PC-3 (cell line): ENCODE measurements at regions not wholly inside any gene's neighbourhood (a gene's known extent, or its start where the extent isn't known, plus 50 kb on each side); places are given as distances from the start of the nearest gene placed in this dataset.

Experiments used
- ATAC-seq: fragments of 200-7000 bp; cut with Tn5 transposase; 2 replicates; pipeline ENCODE4 v1.9.1; 2020; ENCODE audit warnings: mild to moderate bottlenecking, moderate library complexity
- BruUV-seq: library from RNA; stranded (reverse); fragments of 400-500 nt; replicated peaks from 2 replicates; lab custom pipeline; 2021; lab: Mats Ljungman, UMichigan
- CTCF ChIA-PET: fragments of 300-600 bp; sonication (Branson Sonifier 250); formaldehyde crosslinking; loops from one replicate; lab custom pipeline; 2022; ENCODE audit warnings: antibody characterized with exemption; lab: Charles Lee
- POLR2A ChIA-PET: fragments of 300-600 bp; sonication (Branson Sonifier 250); formaldehyde crosslinking; loops from one replicate; lab custom pipeline; 2022; ENCODE audit warnings: antibody characterized with exemption; ENCODE audit not compliant: unreplicated experiment; lab: Charles Lee
- DNase-seq: peaks from one replicate; pipeline ENCODE4 v3.0.0-alpha.2; 2015
- H2AFZ ChIP-seq: fragments of 300-600 bp; sonication (generic); 2 replicates; pipeline ENCODE4 v1.6.0; 2016; ENCODE audit warnings: antibody characterized with exemption, low read length
- H3F3A ChIP-seq: fragments of 300-600 bp; sonication (generic); one replicate; pipeline ENCODE4 v1.6.0; 2017; ENCODE audit warnings: antibody characterized with exemption, low read length, control low read depth, mild to moderate bottlenecking; ENCODE audit not compliant: unreplicated experiment
- H3K27ac ChIP-seq: fragments of 300-600 bp; sonication (generic); 2 replicates; pipeline ENCODE4 v1.5.1; 2016; ENCODE audit warnings: mild to moderate bottlenecking, low read length
- H3K27me3 ChIP-seq: fragments of 300-600 bp; sonication (generic); 2 replicates; pipeline ENCODE4 v1.6.1; 2016; ENCODE audit warnings: low read length, mixed read lengths
- H3K36me3 ChIP-seq: fragments of 300-600 bp; sonication (generic); 2 replicates; pipeline ENCODE4 v1.6.1; 2016; ENCODE audit warnings: low read depth, mixed run types, low read length, mixed read lengths
- H3K4me1 ChIP-seq: fragments of 300-600 bp; sonication (generic); 2 replicates; pipeline ENCODE4 v1.5.1; 2016; ENCODE audit warnings: low read length; ENCODE audit not compliant: insufficient read depth
- H3K4me2 ChIP-seq: fragments of 300-600 bp; sonication (generic); 2 replicates; pipeline ENCODE4 v1.6.0; 2016; ENCODE audit warnings: low read length
- H3K4me3 ChIP-seq: fragments of 300-600 bp; sonication (generic); 2 replicates; pipeline ENCODE4 v1.5.1; 2016; ENCODE audit warnings: mild to moderate bottlenecking, low read length, mixed read lengths
- H3K79me2 ChIP-seq: fragments of 300-600 bp; sonication (generic); 2 replicates; pipeline ENCODE4 v1.6.1; 2017; ENCODE audit warnings: low read length, mixed read lengths
- H3K9ac ChIP-seq: fragments of 300-600 bp; sonication (generic); 2 replicates; pipeline ENCODE4 v1.6.0; 2016; ENCODE audit warnings: mild to moderate bottlenecking, low read length
- H3K9me2 ChIP-seq: fragments of 300-600 bp; sonication (generic); replicated peaks from 2 replicates; pipeline ENCODE4 v1.6.1; 2016; ENCODE audit warnings: mixed run types, low read length, mixed read lengths
- H3K9me3 ChIP-seq: fragments of 300-600 bp; sonication (generic); 2 replicates; pipeline ENCODE4 v1.6.1; 2016; ENCODE audit warnings: low read length, mixed read lengths
- H4K20me1 ChIP-seq: fragments of 300-600 bp; sonication (generic); 2 replicates; pipeline ENCODE4 v1.6.1; 2016; ENCODE audit warnings: low read length, mixed read lengths
- CTCF ChIP-seq: fragments of 300-600 bp; sonication (generic); conservative IDR thresholded peaks from 2 replicates; pipeline ENCODE4 v1.5.1; 2017; ENCODE audit warnings: antibody characterized with exemption, low read depth, mild to moderate bottlenecking, low read length
- EZH2 ChIP-seq: fragments of 300-600 bp; sonication (generic); IDR thresholded peaks from one replicate; pipeline ENCODE4 v1.6.1; 2017; ENCODE audit warnings: antibody characterized with exemption, mild to moderate bottlenecking, low read length; ENCODE audit not compliant: unreplicated experiment
- EZH2phosphoT487 ChIP-seq: fragments of 300-600 bp; sonication (generic); IDR thresholded peaks from 2 replicates; pipeline ENCODE4 v1.6.1; 2018; ENCODE audit warnings: mild to moderate bottlenecking, antibody characterized with exemption, low read length, borderline replicate concordance
- intact Hi-C: fragments of 100-400 bp; cut with micrococcal nuclease; formaldehyde crosslinking; loops from 2 replicates; pipeline ENCODE4 v1.9.0; 2023

DNA sequence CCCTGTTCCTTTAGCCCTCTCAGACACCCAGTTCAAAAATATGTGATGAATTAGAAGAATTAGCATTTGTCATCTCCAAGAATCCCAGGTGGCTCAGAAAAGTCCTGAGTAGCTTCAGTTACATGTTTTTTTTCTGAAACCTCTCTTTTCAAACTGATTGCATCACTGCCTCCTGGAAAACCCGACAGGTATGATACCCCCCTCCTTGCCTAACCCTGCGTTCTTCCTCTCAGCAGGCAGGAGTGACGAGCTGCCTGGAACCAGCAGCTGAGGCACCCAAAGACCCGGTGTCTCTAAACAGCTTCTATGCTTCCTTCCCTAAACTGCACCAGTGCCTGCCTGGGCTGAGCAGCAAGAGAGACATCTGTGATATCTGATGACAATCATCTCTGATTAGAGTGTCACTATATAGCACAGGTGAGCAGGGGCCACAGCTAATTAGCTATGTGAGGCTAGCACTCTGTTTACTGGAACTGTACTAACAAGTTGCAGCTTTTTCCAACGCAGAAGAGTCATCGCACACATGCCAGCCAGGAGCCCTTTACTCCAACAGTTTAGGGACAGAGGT lies 376.4 kb upstream of the ATP5MC3 start:
- H4K20me1 ChIP-seq = no peaks in the 10 kb centered on the region
- intact Hi-C loops = no loop called here
- H3K79me2 ChIP-seq = no peaks in the 10 kb centered on the region
- ChIA-PET POLR2A (no interaction called here), CTCF (no interaction called here)
- peaks cover 86% of the 10 kb centered on the region for H3K27me3 ChIP-seq
- DNase-seq = no peak
- H3K4me2 ChIP-seq = no peak overlapping the region
- no peak overlapping the region for H3K9ac ChIP-seq
- no peak overlapping the region for H3K4me3 ChIP-seq
- H3F3A ChIP-seq = no peaks in the 10 kb centered on the region
- no peaks in the 10 kb centered on the region for H3K4me1 ChIP-seq
- H3K9me2 ChIP-seq = no peaks in the 10 kb centered on the region
- TF ChIP-seq CTCF (no peak), EZH2phosphoT487 (no peak), EZH2 (no peak)
- H3K36me3 ChIP-seq = no peaks in the 10 kb centered on the region
- no TSS peak for BruUV-seq
- no peak for ATAC-seq
- no peak overlapping the region for H3K27ac ChIP-seq
- H3K9me3 ChIP-seq = no peaks in the 10 kb centered on the region
- H2AFZ ChIP-seq = no peak overlapping the region

DNA sequence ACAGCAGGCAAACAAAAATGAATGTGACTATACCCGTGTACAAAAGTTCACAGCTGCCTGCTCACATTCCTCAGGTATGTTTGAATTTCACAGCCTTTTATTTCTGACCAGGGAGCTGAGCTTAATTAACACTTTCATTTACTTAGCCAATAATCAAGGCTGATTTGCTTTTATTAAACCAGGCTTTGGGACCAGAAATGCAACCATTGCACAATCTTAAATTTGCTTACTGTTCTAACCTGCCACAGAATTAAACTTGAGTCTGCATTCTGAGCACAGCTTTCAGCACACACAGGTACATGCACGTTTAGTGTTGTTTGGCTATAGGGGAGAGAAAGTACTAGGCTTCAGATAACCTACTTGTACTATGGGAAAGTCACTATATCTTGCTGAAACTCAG lies 372.4 kb upstream of the ATP5MC3 start:
- DNase-seq (no peak), ATAC-seq (no peak)
- BruUV-seq = no TSS peak
- no peaks in the 10 kb centered on the region for H4K20me1 ChIP-seq
- H2AFZ ChIP-seq = no peak overlapping the region
- no peaks in the 10 kb centered on the region for H3K9me2 ChIP-seq
- POLR2A ChIA-PET = no interaction called here
- peaks cover 69% of the 10 kb centered on the region for H3K27me3 ChIP-seq
- H3K36me3 ChIP-seq = no peaks in the 10 kb centered on the region
- H3F3A ChIP-seq = no peaks in the 10 kb centered on the region
- no peaks in the 10 kb centered on the region for H3K79me2 ChIP-seq
- intact Hi-C loops = no loop called here
- H3K27ac ChIP-seq = no peak overlapping the region
- no peak overlapping the region for H3K9ac ChIP-seq
- CTCF ChIA-PET = no interaction called here
- no peaks in the 10 kb centered on the region for H3K9me3 ChIP-seq
- H3K4me3 ChIP-seq = no peak overlapping the region
- H3K4me1 ChIP-seq = no peaks in the 10 kb centered on the region
- H3K4me2 ChIP-seq = no peak overlapping the region
- TF ChIP-seq EZH2 (no peak), EZH2phosphoT487 (no peak), CTCF (no peak)

DNA sequence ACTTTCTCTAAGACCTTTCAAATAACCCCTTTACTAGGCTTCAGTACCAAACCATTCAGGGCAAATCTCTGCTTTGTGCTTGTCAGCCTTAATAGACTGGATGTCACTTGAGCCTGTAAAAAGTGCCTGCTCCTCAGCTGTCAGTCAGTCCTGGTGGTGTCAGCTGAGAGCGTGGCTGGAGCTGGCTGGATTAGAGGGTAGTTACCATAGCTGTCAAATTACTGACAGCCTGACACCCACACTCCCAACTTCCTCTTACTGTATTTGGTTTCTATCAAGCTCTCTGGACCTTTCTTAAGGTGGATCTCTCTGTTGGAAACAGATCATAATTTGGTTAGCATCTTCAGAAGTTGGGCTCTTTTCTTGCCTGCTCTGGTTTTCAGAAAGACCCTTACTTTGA lies 371.4 kb upstream of the ATP5MC3 start:
- Histone ChIP-seq H3K9me2 (no peaks in the 10 kb centered on the region), H3K27ac (no peak overlapping the region), H3K9me3 (no peaks in the 10 kb centered on the region), H4K20me1 (no peaks in the 10 kb centered on the region), H3K4me3 (no peak overlapping the region), H3F3A (no peaks in the 10 kb centered on the region), H2AFZ (no peak overlapping the region), H3K9ac (no peak overlapping the region), H3K4me2 (no peak overlapping the region), H3K27me3 (peaks cover 59% of the 10 kb centered on the region), H3K79me2 (no peaks in the 10 kb centered on the region), H3K36me3 (no peaks in the 10 kb centered on the region), H3K4me1 (no peaks in the 10 kb centered on the region)
- ChIA-PET POLR2A (no interaction called here), CTCF (no interaction called here)
- TF ChIP-seq CTCF (no peak), EZH2 (no peak), EZH2phosphoT487 (no peak)
- intact Hi-C loops = no loop called here
- no TSS peak for BruUV-seq
- DNase-seq = no peak
- no peak for ATAC-seq
